GM10266 (cell line): ENCODE measurements at regions not wholly inside any gene's neighbourhood (a gene's known extent, or its start where the extent isn't known, plus 50 kb on each side); places are given as distances from the start of the nearest gene placed in this dataset.

Experiments
- DNase-seq: peaks from one replicate; pipeline ENCODE4 v3.0.0; 2012; ENCODE audit errors: extremely low spot score
- CTCF ChIP-seq: IDR thresholded peaks from 2 replicates; pipeline ENCODE4 v1.5.1; 2012; ENCODE audit warnings: mild to moderate bottlenecking, low read depth; ENCODE audit not compliant: control insufficient read depth, insufficient read depth; ENCODE audit errors: missing control alignments

- no peak for TF ChIP-seq CTCF
These were observed 184.9 kb upstream of the DKK2 start for GRCh38 chr4:107220976-107221375.

GRCh38 chr4:107219681-107220080 is 183.6 kb upstream of the DKK2 start:
- no peak for TF ChIP-seq CTCF
- DNase-seq = no peak

More at GRCh38 chr4:107220976-107221375, 184.9 kb upstream of the DKK2 start:
- DNase-seq = no peak

- DNase-seq = no peak
- no peak for TF ChIP-seq CTCF
These were observed 180.3 kb upstream of the DKK2 start for GRCh38 chr4:107216379-107216778.

GRCh38 chr4:107215222-107215621 is 179.1 kb upstream of the DKK2 start:
- no peak for DNase-seq
- TF ChIP-seq CTCF = no peak

GRCh38 chr4:107213880-107214279 is 177.8 kb upstream of the DKK2 start:
- DNase-seq = no peak
- no peak for TF ChIP-seq CTCF

GRCh38 chr4:107213410-107213809 is 177.3 kb upstream of the DKK2 start:
- TF ChIP-seq CTCF = no peak
- DNase-seq = no peak

GRCh38 chr4:107212565-107212964 is 176.5 kb upstream of the DKK2 start:
- no peak for TF ChIP-seq CTCF
- no peak for DNase-seq
